Neural cell (in vitro differentiated cells): ENCODE measurements at regions not wholly inside any gene's neighbourhood (a gene's known extent, or its start where the extent isn't known, plus 50 kb on each side); places are given as distances from the start of the nearest gene placed in this dataset.

Source experiments
- H2AFZ ChIP-seq: fragments of 200-600, 300-800 bp; sonication (generic), shearing (Covaris generic); 2 replicates; pipeline ENCODE4 v1.6.0; 2014; ENCODE audit warnings: low read depth, mild to moderate bottlenecking, antibody characterized with exemption, low read length, moderate library complexity
- H3F3A ChIP-seq: fragments of 200-600 bp; shearing (Covaris generic); 2 replicates; pipeline ENCODE4 v1.6.1; 2016; ENCODE audit warnings: mild to moderate bottlenecking, moderate library complexity, mixed read lengths, antibody characterized with exemption, low read length; ENCODE audit not compliant: insufficient read depth, poor library complexity, severe bottlenecking
- H3K27ac ChIP-seq: fragments of 200-600, 300-800 bp; sonication (generic), shearing (Covaris generic); 2 replicates; pipeline ENCODE4 v1.5.1; 2014; ENCODE audit warnings: mild to moderate bottlenecking, low read length, moderate library complexity
- H3K27me3 ChIP-seq: fragments of 300-800, 200-600 bp; sonication (generic), shearing (Covaris generic); 2 replicates; pipeline ENCODE4 v1.6.0; 2014; ENCODE audit warnings: mild to moderate bottlenecking, low read depth, low read length, moderate library complexity; ENCODE audit not compliant: insufficient read depth
- H3K36me3 ChIP-seq: fragments of 300-800, 200-600 bp; sonication (generic), shearing (Covaris generic); 2 replicates; pipeline ENCODE4 v1.5.1; 2014; ENCODE audit warnings: mild to moderate bottlenecking, antibody characterized with exemption, low read length, moderate library complexity; ENCODE audit not compliant: insufficient read depth
- H3K4me2 ChIP-seq: fragments of 300-800, 200-600 bp; sonication (generic), shearing (Covaris generic); 2 replicates; pipeline ENCODE4 v1.6.0; 2014; ENCODE audit warnings: mild to moderate bottlenecking, low read length
- H3K4me3 ChIP-seq: fragments of 300-800, 200-600 bp; sonication (generic), shearing (Covaris generic); 2 replicates; pipeline ENCODE4 v1.5.1; 2014; ENCODE audit warnings: mild to moderate bottlenecking, low read length, moderate library complexity
- H3K79me2 ChIP-seq: fragments of 200-600 bp; shearing (Covaris generic); replicated peaks from 2 replicates; pipeline ENCODE4 v1.6.0; 2014; ENCODE audit warnings: mild to moderate bottlenecking, low read length, moderate library complexity; ENCODE audit not compliant: insufficient read depth
- H3K9ac ChIP-seq: fragments of 300-800, 200-600 bp; sonication (generic), shearing (Covaris generic); 2 replicates; pipeline ENCODE4 v1.6.1; 2016; ENCODE audit warnings: mild to moderate bottlenecking, low read length, mixed read lengths
- H3K9me2 ChIP-seq: fragments of 200-600 bp; shearing (Covaris generic); 2 replicates; pipeline ENCODE4 v1.6.1; 2016; ENCODE audit warnings: mild to moderate bottlenecking, low read length, mixed read lengths; ENCODE audit not compliant: insufficient read depth
- H3K9me3 ChIP-seq: fragments of 200-600, 300-800 bp; sonication (generic), shearing (Covaris generic); 2 replicates; pipeline ENCODE4 v1.6.1; 2016; ENCODE audit warnings: mild to moderate bottlenecking, mixed run types, low read length, moderate library complexity, mixed read lengths
- H4K20me1 ChIP-seq: fragments of 200-600 bp; shearing (Covaris generic); 2 replicates; pipeline ENCODE4 v1.6.1; 2016; ENCODE audit warnings: mild to moderate bottlenecking, mixed run types; ENCODE audit not compliant: insufficient read depth
- CTCF ChIP-seq: fragments of 450-650 bp; IDR thresholded peaks from 2 replicates; pipeline ENCODE4 v1.5.1; 2014; ENCODE audit warnings: antibody characterized with exemption, mild to moderate bottlenecking, moderate library complexity; ENCODE audit not compliant: poor library complexity, severe bottlenecking
- EP300 ChIP-seq: fragments of 450-650 bp; conservative IDR thresholded peaks from 2 replicates; pipeline ENCODE4 v1.6.1; 2014; ENCODE audit warnings: antibody characterized with exemption, mild to moderate bottlenecking, moderate library complexity; ENCODE audit not compliant: poor library complexity, severe bottlenecking
- EZH2 ChIP-seq: fragments of 200-600, 300-800 bp; shearing (Covaris generic), sonication (generic); IDR thresholded peaks from 2 replicates; pipeline ENCODE4 v1.6.1; 2014; ENCODE audit warnings: antibody characterized with exemption, low read length, borderline replicate concordance, mild to moderate bottlenecking; ENCODE audit not compliant: insufficient read depth, poor library complexity, severe bottlenecking
- MXI1 ChIP-seq: fragments of 450-650 bp; conservative IDR thresholded peaks from 2 replicates; pipeline ENCODE4 v1.6.1; 2014; ENCODE audit warnings: antibody characterized with exemption, mild to moderate bottlenecking; ENCODE audit not compliant: poor library complexity, severe bottlenecking
- POLR2AphosphoS5 ChIP-seq: IDR thresholded peaks from 2 replicates; pipeline ENCODE4 v1.6.1; 2012
- RAD21 ChIP-seq: fragments of 450-650 bp; conservative IDR thresholded peaks from 2 replicates; pipeline ENCODE4 v1.6.1; 2014; ENCODE audit warnings: antibody characterized with exemption, mild to moderate bottlenecking, moderate library complexity
- REST ChIP-seq: IDR thresholded peaks from 2 replicates; pipeline ENCODE4 v1.6.1; 2012; ENCODE audit warnings: borderline replicate concordance
- SMC3 ChIP-seq: fragments of 450-650 bp; conservative IDR thresholded peaks from 2 replicates; pipeline ENCODE4 v1.6.1; 2014; ENCODE audit warnings: antibody characterized with exemption, mild to moderate bottlenecking, moderate library complexity; ENCODE audit not compliant: poor library complexity
- TAF1 ChIP-seq: IDR thresholded peaks from 2 replicates; pipeline ENCODE4 v1.6.1; 2012; ENCODE audit warnings: low read depth

- Histone ChIP-seq H3K9ac (no peak overlapping the region), H2AFZ (no peak overlapping the region), H3K9me2 (no peaks in the 10 kb centered on the region), H3K4me3 (no peak overlapping the region), H3K27me3 (no peaks in the 10 kb centered on the region), H3K36me3 (no peaks in the 10 kb centered on the region), H3K9me3 (no peaks in the 10 kb centered on the region), H3F3A (no peaks in the 10 kb centered on the region), H3K4me2 (no peak overlapping the region), H3K79me2 (no peaks in the 10 kb centered on the region), H4K20me1 (no peaks in the 10 kb centered on the region), H3K27ac (no peak overlapping the region)
- TF ChIP-seq SMC3 = no peak
- no peak for TF ChIP-seq MXI1
- TF ChIP-seq RAD21 = no peak
- TF ChIP-seq CTCF = no peak
- no peak for TF ChIP-seq EZH2
- no peak for TF ChIP-seq EP300
- TF ChIP-seq REST = no peak
Observed at GRCh38 chr10:10477844-10478243, 539.8 kb upstream of the CELF2 start.

DNA sequence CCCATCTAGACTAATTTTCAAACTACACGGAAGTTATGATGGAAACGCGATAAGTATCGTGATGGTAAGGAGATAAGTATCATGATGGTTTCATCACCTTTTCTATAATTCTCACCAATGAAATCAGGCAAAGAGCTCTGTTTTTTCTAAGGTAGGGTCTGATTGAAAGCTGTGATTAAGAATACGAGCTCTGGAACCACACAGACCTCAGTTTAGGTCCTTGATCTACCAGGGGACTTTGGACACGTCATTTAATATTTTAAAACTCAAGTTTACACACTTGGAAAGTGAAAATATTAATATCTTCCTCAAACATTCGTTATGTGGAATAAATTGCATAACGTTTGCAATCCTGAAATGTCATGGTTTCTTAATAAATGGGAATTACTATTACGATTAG lies 538.2 kb upstream of the CELF2 start:
- H3K9ac ChIP-seq = no peak overlapping the region
- no peak for TF ChIP-seq POLR2AphosphoS5
- no peak for TF ChIP-seq TAF1
- no peak for TF ChIP-seq REST
- TF ChIP-seq EP300 = no peak
- no peak for TF ChIP-seq MXI1
- no peak for TF ChIP-seq CTCF
- TF ChIP-seq SMC3 = no peak
- H3K4me3 ChIP-seq = no peak overlapping the region

More for the DNA sequence above, 538.2 kb upstream of the CELF2 start:
- Histone ChIP-seq H3K79me2 (no peaks in the 10 kb centered on the region), H3K9me3 (no peaks in the 10 kb centered on the region), H3F3A (no peaks in the 10 kb centered on the region), H3K4me2 (no peak overlapping the region), H3K27ac (no peak overlapping the region), H4K20me1 (no peaks in the 10 kb centered on the region), H3K27me3 (no peaks in the 10 kb centered on the region), H2AFZ (no peak overlapping the region), H3K36me3 (no peaks in the 10 kb centered on the region), H3K9me2 (no peaks in the 10 kb centered on the region)
